ENCODE measurements at regions not wholly inside any gene's neighbourhood (a gene's known extent, or its start where the extent isn't known, plus 50 kb on each side); places are given as distances from the start of the nearest gene placed in this dataset.

GRCh38 chr7:81473236-81473635 lies 296.6 kb downstream of the HGF start:
- Histone ChIP-seq H3K27me3 (ENCODE audit: insufficient read depth, low read depth) (no peaks in the 10 kb centered on the region), H3K79me2 (ENCODE audit: insufficient read depth, low read depth) (no peaks in the 10 kb centered on the region), H3K4me1 (ENCODE audit: low read depth, poor library complexity, severe bottlenecking) (no peaks in the 10 kb centered on the region), H4K20me1 (ENCODE audit: insufficient read depth) (no peaks in the 10 kb centered on the region), H3K36me3 (ENCODE audit: insufficient read depth) (no peaks in the 10 kb centered on the region), H3K4me2 (no peak overlapping the region), H2AFZ (ENCODE audit: low read depth) (no peak overlapping the region), H3K9ac (no peak overlapping the region), H3K27ac (no peak overlapping the region), H3K4me3 (IDR thresholded peaks at IDR 0.05; ENCODE audit: insufficient read depth, low read depth, low read length) (no peak overlapping the region)
- no peak for TF ChIP-seq CTCF (conservative IDR thresholded peaks at IDR 0.05; ENCODE audit: low read depth, low read length)

- Histone ChIP-seq H3K27ac (no peak overlapping the region), H3K27me3 (ENCODE audit: insufficient read depth, low read depth) (no peaks in the 10 kb centered on the region), H3K79me2 (ENCODE audit: insufficient read depth, low read depth) (no peaks in the 10 kb centered on the region), H3K9ac (no peak overlapping the region), H2AFZ (ENCODE audit: low read depth) (no peak overlapping the region), H3K4me2 (no peak overlapping the region), H3K4me3 (IDR thresholded peaks at IDR 0.05; ENCODE audit: insufficient read depth, low read depth, low read length) (no peak overlapping the region), H4K20me1 (ENCODE audit: insufficient read depth) (no peaks in the 10 kb centered on the region), H3K36me3 (ENCODE audit: insufficient read depth) (no peaks in the 10 kb centered on the region), H3K4me1 (ENCODE audit: low read depth, poor library complexity, severe bottlenecking) (no peaks in the 10 kb centered on the region)
- no peak for TF ChIP-seq CTCF (conservative IDR thresholded peaks at IDR 0.05; ENCODE audit: low read depth, low read length)
Measured at GRCh38 chr7:81470724-81471379, 299.0 kb downstream of the HGF start.

GRCh38 chr7:81469869-81470723 lies 299.8 kb downstream of the HGF start:
- no peak overlapping the region for H3K4me2 ChIP-seq
- H3K27ac ChIP-seq, result no peak overlapping the region
- TF ChIP-seq CTCF (conservative IDR thresholded peaks at IDR 0.05; ENCODE audit: low read depth, low read length), result peak; percentile 92
- no peak overlapping the region for H3K9ac ChIP-seq
- no peaks in the 10 kb centered on the region for H3K4me1 ChIP-seq (ENCODE audit: low read depth, poor library complexity, severe bottlenecking)
- no peaks in the 10 kb centered on the region for H4K20me1 ChIP-seq (ENCODE audit: insufficient read depth)
- no peak overlapping the region for H3K4me3 ChIP-seq (IDR thresholded peaks at IDR 0.05; ENCODE audit: insufficient read depth, low read depth, low read length)
- H3K36me3 ChIP-seq (ENCODE audit: insufficient read depth), result no peaks in the 10 kb centered on the region
- H2AFZ ChIP-seq (ENCODE audit: low read depth), result peak overlapping the region; percentile 43; the same call in 1 of the 2 replicates
- no peaks in the 10 kb centered on the region for H3K79me2 ChIP-seq (ENCODE audit: insufficient read depth, low read depth)
- H3K27me3 ChIP-seq (ENCODE audit: insufficient read depth, low read depth), result no peaks in the 10 kb centered on the region

- no peaks in the 10 kb centered on the region for H3K27me3 ChIP-seq (ENCODE audit: insufficient read depth, low read depth)
- H3K9ac ChIP-seq, result no peak overlapping the region
- H3K4me2 ChIP-seq, result no peak overlapping the region
- H3K4me1 ChIP-seq (ENCODE audit: low read depth, poor library complexity, severe bottlenecking), result no peaks in the 10 kb centered on the region
- H3K27ac ChIP-seq, result no peak overlapping the region
- TF ChIP-seq CTCF (conservative IDR thresholded peaks at IDR 0.05; ENCODE audit: low read depth, low read length), result no peak
- H2AFZ ChIP-seq (ENCODE audit: low read depth), result no peak overlapping the region
- no peaks in the 10 kb centered on the region for H3K79me2 ChIP-seq (ENCODE audit: insufficient read depth, low read depth)
- H3K4me3 ChIP-seq (IDR thresholded peaks at IDR 0.05; ENCODE audit: insufficient read depth, low read depth, low read length), result no peak overlapping the region
- H3K36me3 ChIP-seq (ENCODE audit: insufficient read depth), result no peaks in the 10 kb centered on the region
- H4K20me1 ChIP-seq (ENCODE audit: insufficient read depth), result no peaks in the 10 kb centered on the region
Measured at GRCh38 chr7:81469153-81469868, 300.5 kb downstream of the HGF start.

All from KMS-11 (cell line).